Activated CD8-positive, alpha-beta memory T cell treated with anti-CD3 and anti-CD28 coated beads for 4 hours (primary cell): ENCODE measurements at regions not wholly inside any gene's neighbourhood (a gene's known extent, or its start where the extent isn't known, plus 50 kb on each side); places are given as distances from the start of the nearest gene placed in this dataset.

ENCODE experiments used
- DNase-seq, 2 donors: peaks; one replicate each; pipeline ENCODE4 v3.0.0-alpha.2; 2020; ENCODE audit warnings: low read depth in 2 of 2

GRCh38 chr15:47460795-47461573 is 256.3 kb upstream of the SEMA6D start:
- no peak for DNase-seq

- no peak for DNase-seq
Observed at GRCh38 chr15:47461652-47462141, 255.6 kb upstream of the SEMA6D start.

GRCh38 chr15:47466357-47466756 is 250.9 kb upstream of the SEMA6D start:
- DNase-seq: no peak

- no peak for DNase-seq
Observed at GRCh38 chr15:47470983-47471382, 246.3 kb upstream of the SEMA6D start.

GRCh38 chr15:47473106-47473725 is 244.1 kb upstream of the SEMA6D start:
- DNase-seq: no peak

- DNase-seq: no peak
Observed at GRCh38 chr15:47473832-47474231, 243.5 kb upstream of the SEMA6D start.

- no peak for DNase-seq
Observed at GRCh38 chr15:47475336-47475735, 242.0 kb upstream of the SEMA6D start.

GRCh38 chr15:47477341-47477740 is 240.0 kb upstream of the SEMA6D start:
- DNase-seq: no peak

GRCh38 chr15:47484059-47484458 is 233.2 kb upstream of the SEMA6D start:
- no peak for DNase-seq

- DNase-seq: no peak
Observed at GRCh38 chr15:47484997-47485396, 232.3 kb upstream of the SEMA6D start.

- no peak for DNase-seq
Observed at GRCh38 chr15:47485419-47485818, 231.9 kb upstream of the SEMA6D start.

- DNase-seq: no peak
Observed at GRCh38 chr15:47486040-47486439, 231.3 kb upstream of the SEMA6D start.

- no peak for DNase-seq
Observed at GRCh38 chr15:47492195-47492594, 225.1 kb upstream of the SEMA6D start.

- no peak for DNase-seq
Observed at GRCh38 chr15:47493357-47494247, 223.7 kb upstream of the SEMA6D start.

GRCh38 chr15:47496343-47497185 is 220.7 kb upstream of the SEMA6D start:
- no peak for DNase-seq

- no peak for DNase-seq
Observed at GRCh38 chr15:47500842-47501241, 216.5 kb upstream of the SEMA6D start.

- DNase-seq: no peak
Observed at GRCh38 chr15:47502041-47502440, 215.3 kb upstream of the SEMA6D start.

GRCh38 chr15:47503876-47504275 is 213.4 kb upstream of the SEMA6D start:
- no peak for DNase-seq

GRCh38 chr15:47504624-47505256 is 212.6 kb upstream of the SEMA6D start:
- no peak for DNase-seq

- no peak for DNase-seq
Observed at GRCh38 chr15:47505712-47506328, 211.5 kb upstream of the SEMA6D start.
